Natural killer cell (primary cell): ENCODE measurements at regions not wholly inside any gene's neighbourhood (a gene's known extent, or its start where the extent isn't known, plus 50 kb on each side); places are given as distances from the start of the nearest gene placed in this dataset.

ENCODE experiments used
- ATAC-seq, 3 donors: fragments of 150-1000 bp in 2 of 3; fragments of 200-7000 bp in 1 of 3; cut with Tn5 transposase; 1 replicate in 1 of 3; 2 replicates in 2 of 3; pipeline ENCODE4 v1.10.0; 2021; ENCODE audit warnings: mild to moderate bottlenecking in 2 of 3, moderate library complexity in 2 of 3
- DNase-seq, 2 donors: peaks; one replicate each; pipeline versions ENCODE4 v3.0.0 to v3.0.0-alpha.2; 2013 to 2021; ENCODE audit warnings: mixed read lengths in 1 of 2
- H3K27ac ChIP-seq: one replicate; pipeline ENCODE4 v1.5.1; 2013; ENCODE audit warnings: mild to moderate bottlenecking, low read length
- H3K27me3 ChIP-seq: one replicate; pipeline ENCODE4 v1.6.1; 2013; ENCODE audit warnings: low read length; ENCODE audit not compliant: control insufficient read depth, insufficient read depth
- H3K36me3 ChIP-seq: one replicate; pipeline ENCODE4 v1.6.1; 2013; ENCODE audit warnings: low read length; ENCODE audit not compliant: control insufficient read depth, insufficient read depth
- H3K4me1 ChIP-seq: one replicate; pipeline ENCODE4 v1.6.1; 2013; ENCODE audit warnings: low read length; ENCODE audit not compliant: control insufficient read depth, insufficient read depth
- H3K4me3 ChIP-seq: one replicate; pipeline ENCODE4 v1.5.1; 2013; ENCODE audit warnings: low read length
- H3K9me3 ChIP-seq: one replicate; pipeline ENCODE4 v1.6.1; 2013; ENCODE audit warnings: low read length; ENCODE audit not compliant: control insufficient read depth, insufficient read depth
- H3K27ac Mint-ChIP-seq, 2 donors: one replicate each; pipeline ENCODE4 v1.8.0; 2022; ENCODE audit warnings: mild to moderate bottlenecking in 2 of 2, mixed read lengths in 2 of 2, moderate library complexity in 1 of 2
- H3K27me3 Mint-ChIP-seq, 2 donors: one replicate each; pipeline ENCODE4 v1.8.0; 2022; ENCODE audit warnings: low read depth in 2 of 2, mixed read lengths in 2 of 2
- H3K36me3 Mint-ChIP-seq: one replicate; pipeline ENCODE4 v1.8.0; 2022; ENCODE audit warnings: mixed read lengths
- H3K4me1 Mint-ChIP-seq, 2 donors: one replicate each; pipeline ENCODE4 v1.8.0; 2022; ENCODE audit warnings: mixed read lengths in 2 of 2
- H3K4me3 Mint-ChIP-seq: one replicate; pipeline ENCODE4 v1.8.0; 2022; ENCODE audit warnings: mild to moderate bottlenecking, moderate library complexity, mixed read lengths
- H3K9me3 Mint-ChIP-seq, 2 donors: one replicate each; pipeline ENCODE4 v1.8.0; 2022; ENCODE audit warnings: mixed read lengths in 2 of 2
- WGBS: methylation state at CpG from one replicate; pipeline ENCODE4 v1.1.7; 2013; ENCODE audit warnings: missing lambda C conversion rate; ENCODE audit not compliant: insufficient coverage; 5-methylcytosine and 5-hydroxymethylcytosine counted together
- intact Hi-C: fragments of 100-400 bp; cut with micrococcal nuclease; formaldehyde crosslinking; loops from one replicate; pipeline ENCODE4 v1.14.2; 2022
- TF ChIP-seq, protein P1 (sequence below): fragments of 200-600 bp; IDR thresholded peaks from one replicate; pipeline ENCODE4 v1.8.0; 2022; ENCODE audit warnings: antibody characterized with exemption

DNA sequence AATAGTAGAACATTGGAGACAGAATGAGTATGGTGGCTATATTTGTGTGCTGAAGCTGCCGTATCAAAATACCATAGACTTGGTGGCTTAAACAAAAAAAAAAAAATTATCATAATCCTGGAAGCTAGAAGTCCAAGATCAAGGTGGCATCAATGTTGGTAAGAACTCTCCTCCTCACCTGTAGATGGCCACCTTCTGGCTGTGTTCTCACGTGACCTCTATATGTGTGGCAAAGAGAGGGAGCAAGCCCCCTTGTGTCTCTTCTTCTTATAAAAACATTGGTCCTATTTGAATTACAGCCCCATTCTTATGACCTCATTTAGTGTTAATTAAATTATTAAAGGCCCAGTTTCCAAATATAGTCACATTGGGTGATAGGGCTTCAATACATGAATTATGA lies 1640.9 kb upstream of the PCDH7 start:
- no peaks in the 10 kb centered on the region for H3K9me3 ChIP-seq
- intact Hi-C loops, result no loop called here
- no peaks in the 10 kb centered on the region for H3K4me1 ChIP-seq
- H3K9me3 Mint-ChIP-seq, result peaks cover 9 to 12% of the 10 kb centered on the region in 2 donors
- H3K27me3 ChIP-seq, result no peaks in the 10 kb centered on the region
- no peaks in the 10 kb centered on the region for H3K27me3 Mint-ChIP-seq
- H3K4me1 Mint-ChIP-seq, result no peaks in the 10 kb centered on the region
- no peak overlapping the region for H3K27ac Mint-ChIP-seq
- H3K36me3 Mint-ChIP-seq, result no peaks in the 10 kb centered on the region
- WGBS, result 86% methylated on average over 1 of the region's 2 CpGs
- no peak for DNase-seq
- H3K36me3 ChIP-seq, result no peaks in the 10 kb centered on the region
- ATAC-seq, result no peak
- no peak overlapping the region for H3K27ac ChIP-seq
- H3K4me3 ChIP-seq, result no peak overlapping the region
- TF ChIP-seq, protein P1, sequence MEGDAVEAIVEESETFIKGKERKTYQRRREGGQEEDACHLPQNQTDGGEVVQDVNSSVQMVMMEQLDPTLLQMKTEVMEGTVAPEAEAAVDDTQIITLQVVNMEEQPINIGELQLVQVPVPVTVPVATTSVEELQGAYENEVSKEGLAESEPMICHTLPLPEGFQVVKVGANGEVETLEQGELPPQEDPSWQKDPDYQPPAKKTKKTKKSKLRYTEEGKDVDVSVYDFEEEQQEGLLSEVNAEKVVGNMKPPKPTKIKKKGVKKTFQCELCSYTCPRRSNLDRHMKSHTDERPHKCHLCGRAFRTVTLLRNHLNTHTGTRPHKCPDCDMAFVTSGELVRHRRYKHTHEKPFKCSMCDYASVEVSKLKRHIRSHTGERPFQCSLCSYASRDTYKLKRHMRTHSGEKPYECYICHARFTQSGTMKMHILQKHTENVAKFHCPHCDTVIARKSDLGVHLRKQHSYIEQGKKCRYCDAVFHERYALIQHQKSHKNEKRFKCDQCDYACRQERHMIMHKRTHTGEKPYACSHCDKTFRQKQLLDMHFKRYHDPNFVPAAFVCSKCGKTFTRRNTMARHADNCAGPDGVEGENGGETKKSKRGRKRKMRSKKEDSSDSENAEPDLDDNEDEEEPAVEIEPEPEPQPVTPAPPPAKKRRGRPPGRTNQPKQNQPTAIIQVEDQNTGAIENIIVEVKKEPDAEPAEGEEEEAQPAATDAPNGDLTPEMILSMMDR, result no peak
- no peak overlapping the region for H3K4me3 Mint-ChIP-seq

DNA sequence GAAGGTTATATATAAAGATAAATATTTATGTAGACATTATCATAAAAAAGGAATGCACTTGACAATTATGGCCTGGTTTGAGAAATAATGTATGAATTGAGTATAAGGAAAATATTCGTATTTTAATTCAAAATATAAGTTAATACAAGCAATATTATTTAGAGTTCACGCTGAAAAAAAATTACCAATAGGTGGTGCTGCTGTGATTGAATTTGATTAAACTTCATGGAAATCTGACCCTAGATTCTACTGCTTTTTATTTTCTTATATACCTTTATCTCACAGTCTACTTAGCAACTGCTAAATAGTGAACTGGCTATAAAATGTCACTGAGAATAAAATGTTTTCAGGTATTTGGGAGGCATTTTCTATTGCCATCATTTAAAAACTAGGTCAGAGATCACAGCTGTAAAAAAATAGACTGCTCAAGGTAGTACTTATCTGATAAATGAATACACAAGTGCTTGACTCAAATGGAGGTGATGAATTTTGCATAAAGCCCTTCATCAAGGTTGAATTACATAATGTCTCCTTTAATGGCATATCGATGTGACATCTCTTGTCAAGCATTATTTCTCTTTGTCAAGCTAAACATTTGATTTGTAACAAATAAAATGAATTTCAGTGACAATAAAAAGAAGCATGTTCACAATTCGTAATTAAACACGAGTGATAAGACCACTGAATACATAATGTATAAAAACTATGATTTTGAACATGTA lies 1638.8 kb upstream of the PCDH7 start:
- Mint-ChIP-seq H3K27ac (no peak overlapping the region), H3K9me3 (peaks cover 7 to 12% of the 10 kb centered on the region in 2 donors), H3K4me3 (no peak overlapping the region), H3K36me3 (no peaks in the 10 kb centered on the region), H3K4me1 (no peaks in the 10 kb centered on the region), H3K27me3 (no peaks in the 10 kb centered on the region)
- no peaks in the 10 kb centered on the region for H3K9me3 ChIP-seq
- H3K27ac ChIP-seq, result no peak overlapping the region
- no peaks in the 10 kb centered on the region for H3K36me3 ChIP-seq
- intact Hi-C loops, result no loop called here
- 83% methylated on average over 1 of the region's 5 CpGs for WGBS
- ATAC-seq (no peak), DNase-seq (no peak)
- H3K4me3 ChIP-seq, result no peak overlapping the region
- no peaks in the 10 kb centered on the region for H3K27me3 ChIP-seq
- TF ChIP-seq, protein P1, result no peak
- no peaks in the 10 kb centered on the region for H3K4me1 ChIP-seq

DNA sequence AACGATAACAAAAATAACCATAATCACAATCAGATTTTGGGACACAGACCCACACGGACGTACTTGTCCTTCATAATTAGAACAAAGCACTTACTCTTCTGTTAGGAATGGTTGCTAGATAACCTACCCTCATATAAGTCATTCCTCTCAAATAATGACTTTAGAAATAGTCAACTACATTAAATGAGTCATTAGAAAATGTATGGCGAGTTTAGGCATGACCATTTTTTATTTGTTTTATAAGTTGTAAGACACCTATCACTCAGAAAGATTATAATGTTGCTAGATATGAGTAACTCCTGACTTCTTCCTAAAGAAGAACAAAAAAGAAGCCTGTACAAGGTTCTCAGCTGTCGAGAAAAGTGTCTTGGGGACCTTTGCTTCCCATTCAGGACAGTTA lies 1637.5 kb upstream of the PCDH7 start:
- Histone ChIP-seq H3K4me1 (no peaks in the 10 kb centered on the region), H3K36me3 (no peaks in the 10 kb centered on the region), H3K27ac (no peak overlapping the region), H3K4me3 (no peak overlapping the region), H3K9me3 (no peaks in the 10 kb centered on the region), H3K27me3 (no peaks in the 10 kb centered on the region)
- Mint-ChIP-seq H3K4me1 (no peaks in the 10 kb centered on the region), H3K27ac (no peak overlapping the region), H3K36me3 (no peaks in the 10 kb centered on the region), H3K9me3 (peaks cover 7 to 12% of the 10 kb centered on the region in 2 donors), H3K27me3 (no peaks in the 10 kb centered on the region), H3K4me3 (no peak overlapping the region)
- intact Hi-C loops, result no loop called here
- ATAC-seq (no peak), DNase-seq (no peak)
- TF ChIP-seq, protein P1, result no peak
- 93% methylated on average over 4 of the region's 5 CpGs for WGBS

DNA sequence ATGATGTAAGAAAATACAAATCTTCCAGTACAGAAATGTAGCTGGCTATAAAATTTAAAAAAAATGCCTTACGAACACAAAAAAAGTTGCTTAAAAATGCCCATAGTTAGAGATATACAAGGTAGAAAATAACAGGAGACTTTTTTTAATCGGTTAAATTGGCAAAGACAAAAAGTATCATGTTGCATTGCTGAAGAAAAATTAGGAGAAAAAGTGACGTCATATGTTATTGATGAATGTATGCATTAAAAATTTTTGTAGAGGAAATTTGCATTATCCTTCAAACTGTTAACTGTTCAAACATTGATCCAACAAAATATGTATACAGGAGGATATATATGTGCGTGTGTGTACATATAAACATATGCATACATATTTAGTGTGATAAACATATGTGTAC lies 1634.4 kb upstream of the PCDH7 start:
- no peaks in the 10 kb centered on the region for H3K4me1 Mint-ChIP-seq
- intact Hi-C loops, result no loop called here
- Histone ChIP-seq H3K27me3 (no peaks in the 10 kb centered on the region), H3K27ac (no peak overlapping the region), H3K4me1 (no peaks in the 10 kb centered on the region), H3K9me3 (peaks cover 4% of the 10 kb centered on the region), H3K4me3 (no peak overlapping the region), H3K36me3 (no peaks in the 10 kb centered on the region)
- no peaks in the 10 kb centered on the region for H3K36me3 Mint-ChIP-seq
- H3K4me3 Mint-ChIP-seq, result no peak overlapping the region
- no peaks in the 10 kb centered on the region for H3K27me3 Mint-ChIP-seq
- WGBS, result 88% methylated on average over 2 of the region's 4 CpGs
- TF ChIP-seq, protein P1, result no peak
- DNase-seq (no peak), ATAC-seq (no peak)
- H3K27ac Mint-ChIP-seq, result no peak overlapping the region
- H3K9me3 Mint-ChIP-seq, result peaks cover 5% of the 10 kb centered on the region in 2 donors
